ENCODE measurements at regions not wholly inside any gene's neighbourhood (a gene's known extent, or its start where the extent isn't known, plus 50 kb on each side); places are given as distances from the start of the nearest gene placed in this dataset.
"Not testable (repeated sequence)": the region's sequence is repeated elsewhere in the genome, so short reads cannot be mapped to it uniquely, and the experiment has no call there.

DNA sequence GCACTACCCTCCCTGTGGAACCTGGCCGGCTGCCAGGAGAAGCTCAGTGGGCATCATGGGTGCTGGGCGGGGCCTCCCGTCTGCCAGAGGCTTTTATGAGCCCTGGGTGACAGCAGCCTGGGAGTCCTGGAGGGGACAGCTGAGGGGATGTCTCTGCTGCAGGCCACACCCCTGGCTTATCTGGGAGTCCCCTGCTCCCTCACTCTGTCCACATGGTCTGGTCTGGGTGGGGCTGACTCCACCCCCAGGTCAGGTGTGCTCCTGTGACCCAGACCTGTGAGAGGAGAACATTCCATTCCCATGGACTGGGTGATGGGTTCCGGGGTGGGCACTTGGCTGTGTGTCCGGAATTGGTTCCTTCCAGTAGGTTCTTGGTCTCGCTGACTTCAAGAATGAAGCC, 369.3 kb upstream of the SFSWAP start:
- not testable (repeated sequence) for DNase-seq (ENCODE audit: low read depth)

GRCh38 chr12:131343436-131343835, 367.5 kb upstream of the SFSWAP start:
- DNase-seq (ENCODE audit: low read depth) = not testable (repeated sequence)

- not testable (repeated sequence) for DNase-seq (ENCODE audit: low read depth)
Measured at GRCh38 chr12:131344715-131345520, 366.0 kb upstream of the SFSWAP start.

GRCh38 chr12:131345521-131346436, 365.1 kb upstream of the SFSWAP start:
- no peak for DNase-seq (ENCODE audit: low read depth)

- no peak for DNase-seq (ENCODE audit: low read depth)
Measured at GRCh38 chr12:131346555-131347344, 364.1 kb upstream of the SFSWAP start.

- DNase-seq (ENCODE audit: low read depth) = no peak
Measured at GRCh38 chr12:131347345-131347714, 363.6 kb upstream of the SFSWAP start.

DNA sequence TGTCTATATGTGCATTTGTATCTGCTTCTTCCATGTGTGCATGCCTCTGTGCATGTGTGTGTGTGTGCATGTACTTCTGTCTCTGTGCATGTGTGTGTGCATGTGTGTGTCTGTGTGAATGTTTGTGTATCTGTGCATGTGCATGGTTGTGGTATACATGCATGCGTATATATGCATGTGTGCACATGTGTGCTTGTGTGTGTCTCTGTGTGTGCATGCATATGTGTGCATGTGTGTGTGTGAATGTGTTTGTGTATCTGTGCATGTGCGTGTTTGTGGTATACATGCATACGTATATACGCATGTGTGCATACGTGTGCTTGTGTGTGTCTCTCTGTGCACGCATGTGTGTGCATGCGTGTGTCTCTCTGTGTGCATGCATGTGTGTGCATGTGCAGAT, 363.2 kb upstream of the SFSWAP start:
- DNase-seq (ENCODE audit: low read depth) = no peak

GRCh38 chr12:131348231-131348630, 362.7 kb upstream of the SFSWAP start:
- DNase-seq (ENCODE audit: low read depth) = no peak

DNA sequence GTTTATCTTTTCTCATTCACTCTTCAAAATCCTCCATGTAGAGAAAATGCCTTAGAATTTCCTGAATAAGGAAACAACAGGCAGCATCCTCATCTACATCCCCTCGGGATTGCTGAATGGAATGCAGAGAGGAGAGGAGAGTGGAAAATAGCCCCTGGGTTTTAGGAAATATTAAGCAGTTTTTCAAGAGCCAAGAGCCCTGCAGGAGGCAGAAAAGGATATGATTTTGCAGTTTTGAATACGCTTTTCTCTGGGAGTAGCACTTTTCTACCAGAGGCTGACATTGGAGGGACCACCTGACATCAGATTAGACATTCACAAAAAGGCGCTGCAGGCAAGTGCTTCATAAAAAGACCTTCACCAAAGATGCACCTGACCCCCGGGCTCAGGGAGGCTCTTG, 362.2 kb upstream of the SFSWAP start:
- DNase-seq (ENCODE audit: low read depth) = no peak

GRCh38 chr12:131349397-131350127, 361.3 kb upstream of the SFSWAP start:
- no peak for DNase-seq (ENCODE audit: low read depth)

DNA sequence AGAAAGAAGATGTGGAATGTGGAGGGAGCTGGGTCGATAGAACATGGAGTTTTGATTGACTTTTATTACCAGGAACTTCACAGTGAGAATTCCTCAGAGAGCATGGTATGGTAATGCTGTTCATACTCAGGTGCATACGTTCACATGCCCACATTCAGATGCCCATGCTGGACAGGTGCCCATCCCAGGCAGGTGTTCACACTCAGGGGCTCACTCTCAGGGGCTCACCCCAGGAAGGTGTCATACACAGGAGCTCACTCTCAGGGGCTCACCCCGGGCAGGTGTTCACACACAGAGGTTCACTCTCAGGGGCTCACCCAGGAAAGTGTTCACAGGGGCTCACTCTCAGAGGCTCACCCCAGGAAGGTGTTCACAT, 360.0 kb upstream of the SFSWAP start:
- DNase-seq (ENCODE audit: low read depth) = no peak

GRCh38 chr12:131351319-131352028, 359.4 kb upstream of the SFSWAP start:
- DNase-seq (ENCODE audit: low read depth) = no peak

DNA sequence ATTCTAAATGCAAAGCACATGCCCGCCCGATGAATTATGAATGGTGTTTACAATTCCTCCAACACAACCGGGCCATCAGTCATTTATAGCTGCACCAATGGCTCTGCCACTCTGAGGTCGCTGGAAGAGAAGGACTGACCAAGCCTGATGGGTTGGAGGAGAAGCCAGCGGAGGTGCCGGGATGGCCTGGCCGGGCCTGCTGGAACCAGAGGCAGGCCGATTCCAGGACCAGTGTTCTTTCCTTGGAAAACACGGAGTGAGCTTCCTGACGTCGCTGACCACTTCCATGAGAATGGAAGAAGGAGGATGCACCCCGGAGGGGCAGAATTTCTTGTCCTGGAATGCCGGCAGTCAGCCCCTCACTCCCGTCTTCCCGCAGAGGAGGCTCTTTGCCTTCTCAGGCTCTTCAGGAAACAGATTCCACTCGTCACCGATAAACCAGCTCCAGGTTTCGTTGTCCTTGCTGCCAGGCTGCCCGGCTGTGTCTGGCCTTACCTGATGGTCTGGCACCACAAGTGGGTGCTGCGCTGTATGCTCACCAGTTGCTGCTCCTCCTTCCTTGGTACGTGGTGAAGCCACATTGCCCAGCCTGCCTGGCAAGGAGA, 358.5 kb upstream of the SFSWAP start:
- no peak for DNase-seq (ENCODE audit: low read depth)

GRCh38 chr12:131353376-131353775, 357.5 kb upstream of the SFSWAP start:
- DNase-seq (ENCODE audit: low read depth) = no peak

DNA sequence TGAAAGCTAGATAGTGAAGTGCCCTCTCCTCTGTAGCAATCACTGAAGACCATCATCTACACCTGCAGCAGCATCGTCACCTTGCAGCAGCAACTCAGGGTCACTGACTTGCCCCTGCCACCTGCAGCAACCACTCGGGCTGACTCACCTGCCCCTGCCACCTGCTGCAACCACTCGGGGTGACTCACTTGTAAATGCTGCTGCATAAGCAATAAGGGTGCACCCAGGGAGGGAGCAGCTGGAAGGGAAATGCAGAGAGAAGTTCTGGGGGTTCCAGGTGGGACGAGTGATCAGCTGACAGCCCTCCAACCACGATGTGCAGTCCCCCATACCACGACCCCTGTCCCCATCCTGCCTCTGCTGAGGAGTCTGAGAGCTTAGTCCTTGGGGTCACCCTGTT, 357.1 kb upstream of the SFSWAP start:
- no peak for DNase-seq (ENCODE audit: low read depth)

- no peak for DNase-seq (ENCODE audit: low read depth)
Measured at GRCh38 chr12:131355361-131356245, 355.3 kb upstream of the SFSWAP start.

- no peak for DNase-seq (ENCODE audit: low read depth)
Measured at GRCh38 chr12:131356485-131357184, 354.3 kb upstream of the SFSWAP start.

DNA sequence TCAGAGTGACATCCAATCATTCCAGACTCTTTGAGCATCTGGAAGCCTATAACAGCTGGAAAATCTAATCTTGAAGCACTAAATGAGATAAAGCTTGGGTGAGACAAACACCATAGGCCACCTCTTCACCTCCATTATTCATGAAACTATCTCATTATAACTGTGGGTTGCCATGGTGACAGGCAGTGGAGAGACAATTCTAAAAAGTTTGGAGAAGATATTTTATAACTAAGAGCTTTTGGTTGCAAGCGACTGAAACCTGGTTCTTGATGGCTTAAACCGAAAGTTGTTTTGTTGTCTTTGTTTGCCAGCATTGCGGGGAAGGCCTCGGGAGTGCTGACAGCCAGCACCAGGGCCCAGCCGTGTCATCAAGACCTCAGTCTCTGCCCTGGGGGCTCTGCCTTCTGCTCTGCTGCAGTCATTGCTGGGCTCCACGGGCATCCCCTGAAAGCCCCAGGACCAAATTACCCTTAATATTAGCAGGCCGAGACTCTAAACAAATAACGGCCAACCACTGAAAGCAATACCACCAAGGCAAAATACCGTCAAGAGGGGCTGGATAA, 353.6 kb upstream of the SFSWAP start:
- DNase-seq (ENCODE audit: low read depth) = no peak

- DNase-seq (ENCODE audit: low read depth) = no peak
Measured at GRCh38 chr12:131357920-131358319, 353.0 kb upstream of the SFSWAP start.
